ENCODE measurements at regions not wholly inside any gene's neighbourhood (a gene's known extent, or its start where the extent isn't known, plus 50 kb on each side); places are given as distances from the start of the nearest gene placed in this dataset.

GRCh38 chr6:14722001-14722562 lies 523.8 kb upstream of the JARID2 start:
- Histone ChIP-seq H3K36me3 (replicated peaks; ENCODE audit: insufficient read depth, low read length) (no peaks in the 10 kb centered on the region), H3K9me2 (replicated peaks; ENCODE audit: insufficient read depth, low read length) (no peaks in the 10 kb centered on the region), H3F3A (ENCODE audit: insufficient read depth, low read length) (no peaks in the 10 kb centered on the region), H3K9me3 (replicated peaks; ENCODE audit: insufficient read depth, low read length) (no peaks in the 10 kb centered on the region), H3K4me2 (ENCODE audit: low read depth, low read length) (no peak overlapping the region), H3K27ac (ENCODE audit: low read length) (no peak overlapping the region), H3K9ac (ENCODE audit: low read length) (no peak overlapping the region), H3K27me3 (replicated peaks; ENCODE audit: insufficient read depth, low read length) (no peaks in the 10 kb centered on the region), H3K4me1 (ENCODE audit: low read length) (no peaks in the 10 kb centered on the region), H3K4me3 (ENCODE audit: low read length) (no peak overlapping the region), H3K79me2 (ENCODE audit: low read length) (no peaks in the 10 kb centered on the region), H2AFZ (ENCODE audit: low read length) (no peak overlapping the region), H4K20me1 (ENCODE audit: insufficient read depth, low read length) (no peaks in the 10 kb centered on the region)
- no peak for DNase-seq
- TF ChIP-seq EZH2phosphoT487 (IDR thresholded peaks at IDR 0.05; ENCODE audit: low read length) (no peak), CTCF (IDR thresholded peaks at IDR 0.05; ENCODE audit: low read length) (no peak), EZH2 (optimal IDR thresholded peaks at IDR 0.05; ENCODE audit: low read depth, low read length) (no peak)

GRCh38 chr6:14722704-14723103 lies 523.2 kb upstream of the JARID2 start:
- no peak overlapping the region for H3K4me3 ChIP-seq (ENCODE audit: low read length)
- no peaks in the 10 kb centered on the region for H3K79me2 ChIP-seq (ENCODE audit: low read length)
- H3F3A ChIP-seq (ENCODE audit: insufficient read depth, low read length) = no peaks in the 10 kb centered on the region
- no peaks in the 10 kb centered on the region for H3K36me3 ChIP-seq (replicated peaks; ENCODE audit: insufficient read depth, low read length)
- TF ChIP-seq CTCF (IDR thresholded peaks at IDR 0.05; ENCODE audit: low read length) (no peak), EZH2phosphoT487 (IDR thresholded peaks at IDR 0.05; ENCODE audit: low read length) (no peak), EZH2 (optimal IDR thresholded peaks at IDR 0.05; ENCODE audit: low read depth, low read length) (no peak)
- no peaks in the 10 kb centered on the region for H3K9me3 ChIP-seq (replicated peaks; ENCODE audit: insufficient read depth, low read length)
- no peak for DNase-seq
- H2AFZ ChIP-seq (ENCODE audit: low read length) = no peak overlapping the region
- no peaks in the 10 kb centered on the region for H3K4me1 ChIP-seq (ENCODE audit: low read length)
- H3K27ac ChIP-seq (ENCODE audit: low read length) = no peak overlapping the region
- H3K27me3 ChIP-seq (replicated peaks; ENCODE audit: insufficient read depth, low read length) = no peaks in the 10 kb centered on the region
- H4K20me1 ChIP-seq (ENCODE audit: insufficient read depth, low read length) = no peaks in the 10 kb centered on the region
- no peak overlapping the region for H3K4me2 ChIP-seq (ENCODE audit: low read depth, low read length)
- no peaks in the 10 kb centered on the region for H3K9me2 ChIP-seq (replicated peaks; ENCODE audit: insufficient read depth, low read length)
- H3K9ac ChIP-seq (ENCODE audit: low read length) = no peak overlapping the region

- Histone ChIP-seq H3K9ac (ENCODE audit: low read length) (no peak overlapping the region), H3K4me1 (ENCODE audit: low read length) (no peaks in the 10 kb centered on the region), H3K9me2 (replicated peaks; ENCODE audit: insufficient read depth, low read length) (no peaks in the 10 kb centered on the region), H3K4me3 (ENCODE audit: low read length) (no peak overlapping the region), H3K27ac (ENCODE audit: low read length) (no peak overlapping the region), H3K79me2 (ENCODE audit: low read length) (no peaks in the 10 kb centered on the region), H4K20me1 (ENCODE audit: insufficient read depth, low read length) (no peaks in the 10 kb centered on the region), H3F3A (ENCODE audit: insufficient read depth, low read length) (no peaks in the 10 kb centered on the region), H3K36me3 (replicated peaks; ENCODE audit: insufficient read depth, low read length) (no peaks in the 10 kb centered on the region), H3K27me3 (replicated peaks; ENCODE audit: insufficient read depth, low read length) (no peaks in the 10 kb centered on the region), H2AFZ (ENCODE audit: low read length) (no peak overlapping the region), H3K4me2 (ENCODE audit: low read depth, low read length) (no peak overlapping the region), H3K9me3 (replicated peaks; ENCODE audit: insufficient read depth, low read length) (no peaks in the 10 kb centered on the region)
- TF ChIP-seq CTCF (IDR thresholded peaks at IDR 0.05; ENCODE audit: low read length) (no peak), EZH2phosphoT487 (IDR thresholded peaks at IDR 0.05; ENCODE audit: low read length) (no peak), EZH2 (optimal IDR thresholded peaks at IDR 0.05; ENCODE audit: low read depth, low read length) (no peak)
- no peak for DNase-seq
These were observed 522.3 kb upstream of the JARID2 start for GRCh38 chr6:14723535-14724086.

Data from MM.1S (cell line).